Vagina (tissue), 2 donors: ENCODE measurements at regions not wholly inside any gene's neighbourhood (a gene's known extent, or its start where the extent isn't known, plus 50 kb on each side); places are given as distances from the start of the nearest gene placed in this dataset.

ENCODE experiments used
- DNase-seq, 2 donors: peaks; one replicate each; pipeline ENCODE4 v3.0.0-alpha.2; 2017; ENCODE audit errors: extremely low spot score in 2 of 2
- H3K27ac ChIP-seq: fragments of 200-600 bp; sonication (generic); one replicate; pipeline ENCODE4 v1.5.1; 2019
- H3K27me3 ChIP-seq: fragments of 200-600 bp; sonication (generic); one replicate; pipeline ENCODE4 v1.5.1; 2019
- H3K36me3 ChIP-seq, 2 donors: fragments of 200-600 bp; sonication (generic); one replicate each; pipeline ENCODE4 v1.5.1; 2017 to 2019
- H3K4me1 ChIP-seq: fragments of 200-600 bp; sonication (generic); one replicate; pipeline ENCODE4 v1.5.1; 2019
- H3K4me3 ChIP-seq, 2 donors: fragments of 200-600 bp; sonication (generic); 1 replicate in 1 of 2; 2 replicates in 1 of 2; pipeline ENCODE4 v1.5.1; 2016 to 2019
- H3K9me3 ChIP-seq: fragments of 200-600 bp; sonication (generic); one replicate; pipeline ENCODE4 v1.5.1; 2019
- POLR2A ChIP-seq, 2 donors: fragments of 450-650 bp; IDR thresholded peaks; one replicate each; pipeline ENCODE4 v1.6.1; 2017; ENCODE audit warnings: antibody characterized with exemption in 2 of 2, mild to moderate bottlenecking in 2 of 2, moderate library complexity in 2 of 2
- POLR2AphosphoS5 ChIP-seq, 2 donors: sonication (generic); formaldehyde crosslinking; IDR thresholded peaks; one replicate each; pipeline ENCODE4 v1.9.0; 2017; ENCODE audit warnings: antibody characterized with exemption in 2 of 2, mild to moderate bottlenecking in 2 of 2, low read depth in 1 of 2; ENCODE audit not compliant: insufficient read depth in 1 of 2
- intact Hi-C: fragments of 100-400 bp; cut with DNase I; formaldehyde crosslinking; loops from one replicate; pipeline ENCODE4 v1.15.1; 2023
- TF ChIP-seq, protein P1 (sequence below), 3 experiments: fragments of 450-650 bp in 2 of 3; fragments of 200-600 bp in 1 of 3; sonication (generic) in 1 of 3; IDR thresholded peaks; one replicate each; pipeline ENCODE4 v1.5.1; 2017 to 2019; ENCODE audit warnings: antibody characterized with exemption in 3 of 3, mild to moderate bottlenecking in 2 of 3, moderate library complexity in 2 of 3

DNA sequence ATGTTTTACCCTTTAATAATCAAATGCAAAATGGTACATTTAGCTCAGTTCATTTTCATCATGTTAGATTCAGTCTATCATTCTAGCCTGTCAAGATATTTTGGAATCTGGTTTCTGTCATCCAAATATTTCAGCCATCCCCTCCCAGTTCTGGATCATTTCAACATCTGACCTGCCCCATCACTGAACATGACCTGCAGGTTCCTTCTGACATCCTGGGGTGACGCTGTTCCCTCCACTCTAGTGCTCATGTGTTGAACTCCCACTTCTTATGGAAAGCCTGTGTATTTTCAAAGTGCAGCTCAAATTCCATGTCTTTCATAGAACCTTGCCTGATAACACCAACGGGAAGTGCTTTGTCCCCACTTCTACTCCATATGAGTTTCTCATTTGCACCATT, 320.0 kb upstream of the TNP1 start:
- TF ChIP-seq, protein P1, sequence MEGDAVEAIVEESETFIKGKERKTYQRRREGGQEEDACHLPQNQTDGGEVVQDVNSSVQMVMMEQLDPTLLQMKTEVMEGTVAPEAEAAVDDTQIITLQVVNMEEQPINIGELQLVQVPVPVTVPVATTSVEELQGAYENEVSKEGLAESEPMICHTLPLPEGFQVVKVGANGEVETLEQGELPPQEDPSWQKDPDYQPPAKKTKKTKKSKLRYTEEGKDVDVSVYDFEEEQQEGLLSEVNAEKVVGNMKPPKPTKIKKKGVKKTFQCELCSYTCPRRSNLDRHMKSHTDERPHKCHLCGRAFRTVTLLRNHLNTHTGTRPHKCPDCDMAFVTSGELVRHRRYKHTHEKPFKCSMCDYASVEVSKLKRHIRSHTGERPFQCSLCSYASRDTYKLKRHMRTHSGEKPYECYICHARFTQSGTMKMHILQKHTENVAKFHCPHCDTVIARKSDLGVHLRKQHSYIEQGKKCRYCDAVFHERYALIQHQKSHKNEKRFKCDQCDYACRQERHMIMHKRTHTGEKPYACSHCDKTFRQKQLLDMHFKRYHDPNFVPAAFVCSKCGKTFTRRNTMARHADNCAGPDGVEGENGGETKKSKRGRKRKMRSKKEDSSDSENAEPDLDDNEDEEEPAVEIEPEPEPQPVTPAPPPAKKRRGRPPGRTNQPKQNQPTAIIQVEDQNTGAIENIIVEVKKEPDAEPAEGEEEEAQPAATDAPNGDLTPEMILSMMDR (IDR thresholded peaks at IDR 0.05), result no peak
- TF ChIP-seq POLR2A (IDR thresholded peaks at IDR 0.05), result no peak
- no peak for TF ChIP-seq POLR2AphosphoS5 (IDR thresholded peaks at IDR 0.05; ENCODE audit: insufficient read depth in 1 of 2, low read depth in 1 of 2)
- Histone ChIP-seq H3K4me1 (no peaks in the 10 kb centered on the region), H3K9me3 (no peaks in the 10 kb centered on the region), H3K4me3 (no peak overlapping the region), H3K27ac (no peak overlapping the region), H3K36me3 (no peaks in the 10 kb centered on the region), H3K27me3 (no peaks in the 10 kb centered on the region)
- no peak for DNase-seq
- intact Hi-C loops, result no loop called here

DNA sequence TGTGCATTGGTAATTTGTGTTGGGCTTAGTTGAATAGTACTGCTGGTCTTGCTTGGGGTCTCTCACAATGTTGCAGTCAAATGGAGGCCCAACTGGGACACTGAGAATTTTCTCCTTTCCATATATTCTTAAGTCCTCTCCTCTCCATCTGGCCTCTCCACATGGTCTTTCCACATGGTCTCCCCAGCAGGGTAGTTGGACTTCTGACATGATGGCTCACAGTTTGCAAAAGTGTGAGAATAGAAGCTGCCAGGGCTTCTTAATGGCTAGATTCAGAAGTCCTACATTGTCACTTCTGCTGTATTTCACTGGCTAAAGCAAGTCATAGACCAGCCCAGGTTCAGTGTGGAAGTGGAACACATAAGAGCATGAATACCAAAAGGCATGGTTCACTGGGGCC, 318.5 kb upstream of the TNP1 start:
- no peaks in the 10 kb centered on the region for H3K9me3 ChIP-seq
- no peaks in the 10 kb centered on the region for H3K36me3 ChIP-seq
- no peak overlapping the region for H3K4me3 ChIP-seq
- intact Hi-C loops, result no loop called here
- H3K27ac ChIP-seq, result no peak overlapping the region
- H3K4me1 ChIP-seq, result no peaks in the 10 kb centered on the region
- no peak for DNase-seq
- TF ChIP-seq, protein P1 (IDR thresholded peaks at IDR 0.05), result no peak
- TF ChIP-seq POLR2A (IDR thresholded peaks at IDR 0.05) (no peak), POLR2AphosphoS5 (IDR thresholded peaks at IDR 0.05; ENCODE audit: insufficient read depth in 1 of 2, low read depth in 1 of 2) (no peak)
- no peaks in the 10 kb centered on the region for H3K27me3 ChIP-seq

DNA sequence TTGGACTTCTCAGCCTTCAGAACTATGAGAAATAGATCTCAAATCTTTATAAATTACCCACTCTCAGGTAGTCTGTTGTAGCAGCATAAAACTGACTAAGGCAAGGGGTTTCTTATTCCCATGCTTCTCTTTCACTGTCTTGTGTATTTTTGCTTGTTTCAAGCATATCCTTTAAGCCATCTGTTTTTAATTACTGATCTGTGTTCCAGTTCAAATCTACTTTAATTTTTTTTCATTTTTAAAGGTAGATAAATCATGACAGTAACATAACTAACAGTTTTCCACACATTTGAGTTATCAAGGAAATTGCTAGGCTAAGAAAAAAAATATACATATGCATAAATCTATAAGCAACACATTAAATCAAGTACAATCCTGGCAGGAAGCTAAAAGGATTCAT, 317.9 kb upstream of the TNP1 start:
- Histone ChIP-seq H3K27me3 (no peaks in the 10 kb centered on the region), H3K4me1 (no peaks in the 10 kb centered on the region), H3K36me3 (no peaks in the 10 kb centered on the region), H3K27ac (no peak overlapping the region), H3K9me3 (no peaks in the 10 kb centered on the region), H3K4me3 (no peak overlapping the region)
- TF ChIP-seq, protein P1 (IDR thresholded peaks at IDR 0.05), result no peak
- TF ChIP-seq POLR2AphosphoS5 (IDR thresholded peaks at IDR 0.05; ENCODE audit: insufficient read depth in 1 of 2, low read depth in 1 of 2), result no peak
- no peak for TF ChIP-seq POLR2A (IDR thresholded peaks at IDR 0.05)
- DNase-seq, result no peak
- intact Hi-C loops, result no loop called here

DNA sequence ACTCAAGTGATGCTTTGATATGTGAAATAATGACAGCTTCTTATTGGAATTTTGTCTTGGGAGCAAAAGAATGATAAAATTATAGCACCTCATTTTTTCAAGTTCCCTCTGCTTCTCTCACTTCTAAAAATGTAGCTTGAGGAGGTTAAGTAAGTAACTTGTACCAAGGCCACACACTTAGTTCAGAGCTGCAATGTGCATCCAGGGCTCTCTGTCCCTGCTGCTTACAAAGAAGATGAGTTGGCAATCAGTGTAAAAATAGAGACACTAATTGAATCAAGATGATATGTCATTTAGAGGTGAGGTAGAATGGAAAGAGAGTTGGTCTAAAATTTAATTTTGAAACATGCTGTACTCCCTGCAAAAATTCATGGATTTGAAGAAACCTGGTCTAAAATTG, 312.0 kb upstream of the TNP1 start:
- no peaks in the 10 kb centered on the region for H3K36me3 ChIP-seq
- no peak overlapping the region for H3K27ac ChIP-seq
- H3K4me1 ChIP-seq, result no peaks in the 10 kb centered on the region
- intact Hi-C loops, result no loop called here
- no peaks in the 10 kb centered on the region for H3K9me3 ChIP-seq
- TF ChIP-seq, protein P1 (IDR thresholded peaks at IDR 0.05), result no peak
- TF ChIP-seq POLR2AphosphoS5 (IDR thresholded peaks at IDR 0.05; ENCODE audit: insufficient read depth in 1 of 2, low read depth in 1 of 2), result no peak
- TF ChIP-seq POLR2A (IDR thresholded peaks at IDR 0.05), result no peak
- DNase-seq, result no peak
- no peaks in the 10 kb centered on the region for H3K27me3 ChIP-seq
- H3K4me3 ChIP-seq, result no peak overlapping the region

DNA sequence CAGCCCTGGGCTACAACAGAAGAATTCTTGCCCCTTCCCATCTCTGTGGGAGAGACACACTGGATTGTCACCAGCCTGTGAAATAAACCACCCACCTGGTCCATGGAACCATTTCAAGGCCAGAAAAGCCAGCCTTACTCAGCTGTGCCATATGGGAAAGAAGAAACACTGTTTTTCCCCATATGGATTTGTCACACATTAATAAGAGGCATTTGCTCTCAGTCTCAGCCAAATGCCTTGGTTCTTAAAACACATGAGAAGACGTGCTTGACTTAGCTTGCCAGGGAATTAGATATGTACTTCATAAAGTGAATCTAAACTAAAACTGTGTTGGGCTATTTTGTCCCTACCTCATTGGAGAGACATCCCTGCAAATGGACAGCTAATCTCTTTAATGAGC, 308.6 kb upstream of the TNP1 start:
- intact Hi-C loops, result loop anchor here (10.0 kb wide), 1 partner anchor 474 kb away; the partner anchor contains the start of gene IGFBP5
- no peaks in the 10 kb centered on the region for H3K27me3 ChIP-seq
- H3K36me3 ChIP-seq, result no peaks in the 10 kb centered on the region
- no peak for DNase-seq
- H3K9me3 ChIP-seq, result no peaks in the 10 kb centered on the region
- H3K4me3 ChIP-seq, result no peak overlapping the region
- no peaks in the 10 kb centered on the region for H3K4me1 ChIP-seq
- no peak overlapping the region for H3K27ac ChIP-seq
- TF ChIP-seq POLR2AphosphoS5 (IDR thresholded peaks at IDR 0.05; ENCODE audit: insufficient read depth in 1 of 2, low read depth in 1 of 2) (no peak), POLR2A (IDR thresholded peaks at IDR 0.05) (no peak)
- TF ChIP-seq, protein P1 (IDR thresholded peaks at IDR 0.05), result no peak
